HepG2 (cell line): ENCODE measurements at regions not wholly inside any gene's neighbourhood (a gene's known extent, or its start where the extent isn't known, plus 50 kb on each side); places are given as distances from the start of the nearest gene placed in this dataset.
A peak's percentile ranks its signal among the peaks of the same experiment; 100 is the strongest.

Experiments
- HMG20A ChIP-seq: IDR thresholded peaks from 2 replicates; pipeline ENCODE4 v1.6.1; 2016; ENCODE audit warnings: borderline replicate concordance
- HNF4A ChIP-seq: sonication (generic); formaldehyde crosslinking; IDR thresholded peaks from 2 replicates; pipeline ENCODE4 v1.4.0; 2020; ENCODE audit warnings: missing genetic modification reagents
- HOXA3 ChIP-seq: sonication (generic); formaldehyde crosslinking; IDR thresholded peaks from 2 replicates; pipeline ENCODE4 v1.5.0; 2020; ENCODE audit warnings: missing genetic modification reagents
- HOXA9 ChIP-seq: sonication (generic); formaldehyde crosslinking; IDR thresholded peaks from 2 replicates; pipeline ENCODE4 v1.8.1; 2022; ENCODE audit warnings: missing genetic modification reagents, mild to moderate bottlenecking, moderate library complexity, borderline replicate concordance
- MAFK ChIP-seq, 2 experiments: IDR thresholded peaks in 1 of 2; conservative IDR thresholded peaks in 1 of 2; 2 replicates each; pipeline ENCODE4 v1.6.1; 2011; ENCODE audit warnings: improper control_type of control experiment in 2 of 2, low read length in 2 of 2
- MLXIP ChIP-seq: sonication (generic); formaldehyde crosslinking; IDR thresholded peaks from 2 replicates; pipeline ENCODE4 v1.9.0; 2021; ENCODE audit warnings: missing genetic modification reagents, borderline replicate concordance
- NCOR1 ChIP-seq: fragments of 200-600 bp; sonication (generic); IDR thresholded peaks from 2 replicates; pipeline ENCODE4 v1.7.0; 2017; ENCODE audit warnings: antibody characterized with exemption, low read length, borderline replicate concordance
- NONO ChIP-seq, 2 experiments: fragments of 450-650 bp in 1 of 2; sonication (generic) in 1 of 2; formaldehyde crosslinking in 1 of 2; IDR thresholded peaks in 1 of 2; conservative IDR thresholded peaks in 1 of 2; 2 replicates each; pipeline versions ENCODE4 v1.6.1 to v1.8.0; 2017 to 2022; ENCODE audit warnings: mild to moderate bottlenecking in 1 of 2, missing genetic modification reagents in 1 of 2, moderate library complexity in 1 of 2
- PRDM15 ChIP-seq: sonication (generic); formaldehyde crosslinking; IDR thresholded peaks from 2 replicates; pipeline ENCODE4 v1.4.0; 2020; ENCODE audit warnings: missing genetic modification reagents
- SMARCE1 ChIP-seq: fragments of 450-650 bp; IDR thresholded peaks from 2 replicates; pipeline ENCODE4 v1.6.1; 2017; ENCODE audit warnings: borderline replicate concordance
- TOE1 ChIP-seq: sonication (generic); formaldehyde crosslinking; IDR thresholded peaks from 2 replicates; pipeline ENCODE4 v1.4.0; 2020; ENCODE audit warnings: mild to moderate bottlenecking, missing genetic modification reagents
- ZNF556 ChIP-seq: sonication (generic); formaldehyde crosslinking; IDR thresholded peaks from 2 replicates; pipeline ENCODE4 v1.4.0; 2020; ENCODE audit warnings: mild to moderate bottlenecking, missing genetic modification reagents, borderline replicate concordance
- ZNF598 ChIP-seq: sonication (generic); formaldehyde crosslinking; IDR thresholded peaks from 2 replicates; pipeline ENCODE4 v1.5.1; 2020; ENCODE audit warnings: mild to moderate bottlenecking, missing genetic modification reagents, borderline replicate concordance
- ZNF792 ChIP-seq: IDR thresholded peaks from 2 replicates; pipeline ENCODE4 v1.6.1; 2016
- ZZZ3 ChIP-seq: sonication (generic); formaldehyde crosslinking; IDR thresholded peaks from 2 replicates; pipeline ENCODE4 v1.4.0; 2020; ENCODE audit warnings: missing genetic modification reagents, mild to moderate bottlenecking, borderline replicate concordance

GRCh38 chr3:194250098-194251002 is 100.8 kb downstream of the CPN2 start (continued):
- TF ChIP-seq ZNF598 (0 out of 2 replicates have a peak, but pooled peaks have one; percentile 12), NONO (IDR thresholded peaks at IDR 0.05) (no peak), NONO (CRISPR knock-in tag; conservative IDR thresholded peaks at IDR 0.05) (no peak), SMARCE1 (no peak), HOXA9 (no peak), HMG20A (CRISPR knock-in tag) (peak; percentile 12; the same call in 1 of the 2 replicates), ZZZ3 (CRISPR knock-in tag) (no peak), ZNF792 (CRISPR knock-in tag) (no peak), MAFK (conservative IDR thresholded peaks at IDR 0.05 in 1 of 2, IDR thresholded peaks at IDR 0.05 in 1 of 2; ENCODE audit: low read length in 2 of 2) (peak; percentile 46 to 63; a peak in 3 of 4 replicates), MLXIP (CRISPR knock-in tag) (no peak), ZNF556 (0 out of 2 replicates have a peak, but pooled peaks have one; percentile 31), HNF4A (CRISPR knock-in tag) (peak; percentile 46), HOXA3 (no peak), TOE1 (CRISPR knock-in tag) (no peak), PRDM15 (CRISPR knock-in tag) (no peak), NCOR1 (peak; percentile 67)
- TF ChIP-seq, all 625 proteins: peak for 8
